HepG2 (cell line): ENCODE measurements at regions not wholly inside any gene's neighbourhood (a gene's known extent, or its start where the extent isn't known, plus 50 kb on each side); places are given as distances from the start of the nearest gene placed in this dataset.

Experiments
- NR1H2 ChIP-seq: sonication (generic); formaldehyde crosslinking; IDR thresholded peaks from 2 replicates; pipeline ENCODE4 v1.8.1; 2022; ENCODE audit warnings: low read depth, missing genetic modification reagents, borderline replicate concordance
- POLR2A ChIP-seq, 2 experiments: IDR thresholded peaks; 2 replicates each; pipeline ENCODE4 v1.6.1; 2011; ENCODE audit warnings: low read depth in 2 of 2, low read length in 2 of 2, mild to moderate bottlenecking in 1 of 2, moderate library complexity in 1 of 2; ENCODE audit not compliant: insufficient read depth in 1 of 2
- ZBTB8A ChIP-seq: sonication (generic); formaldehyde crosslinking; IDR thresholded peaks from 2 replicates; pipeline ENCODE4 v1.4.0; 2020; ENCODE audit warnings: mild to moderate bottlenecking, low read depth, missing genetic modification reagents, borderline replicate concordance
- ZFYVE20 ChIP-seq: sonication (generic); formaldehyde crosslinking; IDR thresholded peaks from 2 replicates; pipeline ENCODE4 v1.8.0; 2023; ENCODE audit warnings: low read depth, mild to moderate bottlenecking, moderate library complexity, missing genetic modification reagents, borderline replicate concordance
- ZNF232 ChIP-seq: sonication (generic); formaldehyde crosslinking; IDR thresholded peaks from 2 replicates; pipeline ENCODE4 v1.4.0; 2020; ENCODE audit warnings: missing genetic modification reagents, borderline replicate concordance
- ZNF274 ChIP-seq: sonication (generic); formaldehyde crosslinking; IDR thresholded peaks from 2 replicates; pipeline ENCODE4 v1.5.1; 2020; ENCODE audit warnings: mild to moderate bottlenecking, missing genetic modification reagents
- ZNF639 ChIP-seq: conservative IDR thresholded peaks from 2 replicates; pipeline ENCODE4 v1.6.1; 2018; ENCODE audit warnings: missing genetic modification reagents
- ZNF816 ChIP-seq: sonication (generic); formaldehyde crosslinking; IDR thresholded peaks from 2 replicates; pipeline ENCODE4 v1.8.0; 2022; ENCODE audit warnings: missing genetic modification reagents, mild to moderate bottlenecking, borderline replicate concordance

GRCh38 chr13:74070065-74070464 lies 64.1 kb downstream of the KLF12 start:
- no peak for TF ChIP-seq NR1H2 (CRISPR knock-in tag)
- TF ChIP-seq ZNF816 (CRISPR knock-in tag), result no peak
- TF ChIP-seq ZBTB8A (CRISPR knock-in tag), result no peak
- TF ChIP-seq ZNF232 (CRISPR knock-in tag), result no peak
- TF ChIP-seq ZFYVE20 (CRISPR knock-in tag), result no peak
- TF ChIP-seq POLR2A (IDR thresholded peaks at IDR 0.05; ENCODE audit: insufficient read depth in 1 of 2, low read depth in 2 of 2, low read length in 2 of 2), result no peak
- TF ChIP-seq ZNF639, result no peak
- no peak for TF ChIP-seq ZNF274 (CRISPR knock-in tag)
